Activated naive CD8-positive, alpha-beta T cell treated with anti-CD3 and anti-CD28 coated beads for 36 hours (primary cell): ENCODE measurements at regions not wholly inside any gene's neighbourhood (a gene's known extent, or its start where the extent isn't known, plus 50 kb on each side); places are given as distances from the start of the nearest gene placed in this dataset.

Experiments used
- DNase-seq: peaks from one replicate; pipeline ENCODE4 v3.0.0; 2021
- H3K27ac Mint-ChIP-seq: one replicate; pipeline ENCODE4 v1.8.0; 2022; ENCODE audit warnings: mild to moderate bottlenecking, moderate library complexity, mixed read lengths
- H3K27me3 Mint-ChIP-seq: one replicate; pipeline ENCODE4 v1.8.0; 2022; ENCODE audit warnings: mild to moderate bottlenecking, mixed read lengths
- H3K36me3 Mint-ChIP-seq: one replicate; pipeline ENCODE4 v1.8.0; 2021; ENCODE audit warnings: mild to moderate bottlenecking, mixed read lengths
- H3K4me1 Mint-ChIP-seq: one replicate; pipeline ENCODE4 v1.8.0; 2021; ENCODE audit warnings: mixed read lengths
- H3K4me3 Mint-ChIP-seq: one replicate; pipeline ENCODE4 v1.8.0; 2022; ENCODE audit warnings: mild to moderate bottlenecking, moderate library complexity, mixed read lengths
- H3K9me3 Mint-ChIP-seq: one replicate; pipeline ENCODE4 v1.8.0; 2022; ENCODE audit warnings: mixed read lengths

DNA sequence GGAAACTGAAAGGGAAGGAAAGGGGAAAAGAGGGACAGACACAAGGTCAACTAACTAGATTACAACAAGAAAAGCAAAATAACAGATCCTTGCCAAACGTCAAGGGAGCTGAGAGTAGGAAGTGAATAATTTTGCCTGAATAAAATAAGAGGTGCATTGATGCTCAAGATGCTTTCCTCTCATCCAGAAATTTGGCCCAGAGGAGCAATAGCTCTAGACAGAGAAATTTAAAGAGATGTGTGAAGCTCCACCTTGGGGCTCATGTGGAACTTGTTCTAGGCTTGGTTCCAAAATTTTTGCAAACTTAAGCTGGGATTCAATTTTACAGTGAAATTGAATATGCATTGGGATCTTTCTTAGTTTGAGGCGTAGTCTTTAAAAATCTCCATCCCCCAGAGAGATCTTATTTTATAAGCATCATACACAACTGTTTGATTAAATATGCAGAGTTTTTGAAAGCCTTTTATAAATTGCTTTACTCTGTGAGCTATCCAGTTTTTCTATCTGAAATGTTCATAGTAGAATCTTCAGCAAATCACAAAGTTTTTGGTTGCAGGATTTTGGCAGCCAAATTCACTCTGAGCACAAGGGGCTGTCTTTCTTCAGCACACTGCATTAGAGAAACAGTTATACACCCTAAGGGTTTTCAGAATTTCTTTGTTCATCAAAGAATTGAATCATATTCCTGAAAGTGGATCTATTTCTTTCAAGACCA is 1159.5 kb downstream of the ADGRL3 start:
- no peaks in the 10 kb centered on the region for H3K27me3 Mint-ChIP-seq
- no peak overlapping the region for H3K4me3 Mint-ChIP-seq
- peaks cover 3% of the 10 kb centered on the region for H3K9me3 Mint-ChIP-seq
- H3K4me1 Mint-ChIP-seq, result no peaks in the 10 kb centered on the region
- no peak for DNase-seq
- H3K27ac Mint-ChIP-seq, result no peak overlapping the region
- no peaks in the 10 kb centered on the region for H3K36me3 Mint-ChIP-seq

DNA sequence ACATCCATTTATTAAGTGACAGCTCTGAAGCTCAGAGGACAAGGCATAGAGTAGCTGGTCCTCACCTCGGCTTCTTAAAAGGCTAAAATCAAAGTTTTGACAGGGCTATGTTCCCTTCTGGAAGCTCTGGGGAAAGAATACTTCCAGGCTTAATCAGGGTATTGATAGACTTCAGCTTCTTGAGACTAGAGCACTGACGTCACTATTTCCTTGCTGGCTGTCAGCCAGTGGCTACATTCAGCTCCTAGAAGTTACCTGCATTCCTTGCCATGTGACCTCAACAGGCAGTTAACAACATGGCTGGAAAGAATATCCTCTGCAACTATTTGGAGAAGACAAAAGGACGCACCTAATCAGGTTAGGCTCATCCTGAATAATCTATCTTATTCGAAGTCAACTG is 1144.8 kb downstream of the ADGRL3 start:
- Mint-ChIP-seq H3K27ac (no peak overlapping the region), H3K36me3 (no peaks in the 10 kb centered on the region), H3K27me3 (no peaks in the 10 kb centered on the region), H3K4me3 (no peak overlapping the region), H3K9me3 (peaks cover 4% of the 10 kb centered on the region), H3K4me1 (no peaks in the 10 kb centered on the region)
- DNase-seq, result no peak

DNA sequence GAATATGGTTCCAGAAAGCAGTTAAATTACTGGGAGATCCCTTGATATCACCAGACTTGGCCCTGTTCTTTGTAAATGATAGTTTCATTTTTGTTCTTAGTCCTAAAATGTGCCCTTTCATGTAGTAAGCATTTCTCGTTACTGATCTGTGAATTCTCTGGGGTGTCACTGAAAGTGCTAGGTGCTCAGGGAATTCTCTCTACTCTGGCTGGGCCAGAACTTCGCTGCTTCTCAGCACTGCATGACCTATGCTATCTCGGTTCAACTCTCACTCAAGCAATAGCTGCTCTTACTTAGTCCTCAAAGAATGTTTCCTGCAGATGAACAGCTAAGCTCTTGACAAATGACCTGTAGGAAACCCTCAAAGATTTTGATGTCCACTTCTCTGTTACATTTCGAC is 1144.3 kb downstream of the ADGRL3 start:
- Mint-ChIP-seq H3K4me3 (no peak overlapping the region), H3K4me1 (no peaks in the 10 kb centered on the region), H3K9me3 (peaks cover 5% of the 10 kb centered on the region), H3K36me3 (no peaks in the 10 kb centered on the region), H3K27me3 (no peaks in the 10 kb centered on the region), H3K27ac (no peak overlapping the region)
- no peak for DNase-seq

- H3K9me3 Mint-ChIP-seq, result peaks cover 11% of the 10 kb centered on the region
- H3K27me3 Mint-ChIP-seq, result no peaks in the 10 kb centered on the region
- no peaks in the 10 kb centered on the region for H3K4me1 Mint-ChIP-seq
These were observed 1142.2 kb downstream of the ADGRL3 start for GRCh38 chr4:62342346-62342745.

DNA sequence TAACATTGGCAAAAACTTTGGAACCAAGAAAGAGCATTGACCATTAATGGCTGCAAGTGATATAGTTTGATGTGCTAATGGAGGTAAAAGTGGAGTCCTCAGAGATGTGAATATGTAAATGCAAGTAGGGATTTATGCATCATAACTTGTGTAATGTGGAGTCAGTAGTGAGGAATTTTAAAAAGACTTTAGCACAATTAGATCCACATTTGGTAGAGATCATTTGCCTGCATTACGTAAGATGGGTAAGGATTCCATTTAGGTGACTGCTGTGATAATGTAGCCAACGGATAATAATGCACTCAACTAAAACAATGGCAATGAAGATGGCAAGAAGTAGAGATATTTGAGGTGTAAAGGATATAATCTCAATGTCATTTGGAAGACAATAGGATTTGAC is 1128.4 kb downstream of the ADGRL3 start:
- Mint-ChIP-seq H3K27ac (no peak overlapping the region), H3K36me3 (no peaks in the 10 kb centered on the region), H3K9me3 (peaks cover 4% of the 10 kb centered on the region), H3K4me3 (no peak overlapping the region), H3K27me3 (no peaks in the 10 kb centered on the region), H3K4me1 (no peaks in the 10 kb centered on the region)
- no peak for DNase-seq

More at GRCh38 chr4:62342346-62342745, 1142.2 kb downstream of the ADGRL3 start:
- Mint-ChIP-seq H3K27ac (no peak overlapping the region), H3K36me3 (no peaks in the 10 kb centered on the region), H3K4me3 (no peak overlapping the region)
- no peak for DNase-seq

GRCh38 chr4:62327612-62328297 is 1127.6 kb downstream of the ADGRL3 start:
- H3K36me3 Mint-ChIP-seq, result no peaks in the 10 kb centered on the region
- H3K27ac Mint-ChIP-seq, result no peak overlapping the region
- H3K27me3 Mint-ChIP-seq, result no peaks in the 10 kb centered on the region
- no peak overlapping the region for H3K4me3 Mint-ChIP-seq
- H3K9me3 Mint-ChIP-seq, result no peaks in the 10 kb centered on the region
- DNase-seq, result no peak
- H3K4me1 Mint-ChIP-seq, result no peaks in the 10 kb centered on the region

DNA sequence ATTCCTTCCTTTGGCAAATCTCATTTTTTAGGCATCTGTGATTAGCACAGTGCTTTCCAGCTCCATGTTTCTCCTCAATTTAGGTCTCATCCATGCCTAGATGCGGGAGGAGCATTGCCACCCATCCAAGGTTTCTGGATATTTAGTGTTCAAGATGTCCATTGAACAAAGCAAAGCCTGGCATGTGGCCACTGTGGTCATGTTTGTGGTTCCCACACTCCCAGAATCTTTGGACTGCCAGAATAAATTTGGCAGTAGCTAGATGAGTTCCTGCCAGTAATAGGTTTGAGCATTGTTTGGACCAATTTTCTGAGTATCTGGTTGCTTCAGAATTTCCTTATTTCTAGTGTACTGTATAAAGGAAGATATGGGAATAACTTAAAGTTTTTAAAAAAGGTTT is 1124.1 kb downstream of the ADGRL3 start:
- no peaks in the 10 kb centered on the region for H3K36me3 Mint-ChIP-seq
- DNase-seq, result no peak
- H3K4me3 Mint-ChIP-seq, result no peak overlapping the region
- no peak overlapping the region for H3K27ac Mint-ChIP-seq
- H3K27me3 Mint-ChIP-seq, result no peaks in the 10 kb centered on the region
- no peaks in the 10 kb centered on the region for H3K4me1 Mint-ChIP-seq
- no peaks in the 10 kb centered on the region for H3K9me3 Mint-ChIP-seq

DNA sequence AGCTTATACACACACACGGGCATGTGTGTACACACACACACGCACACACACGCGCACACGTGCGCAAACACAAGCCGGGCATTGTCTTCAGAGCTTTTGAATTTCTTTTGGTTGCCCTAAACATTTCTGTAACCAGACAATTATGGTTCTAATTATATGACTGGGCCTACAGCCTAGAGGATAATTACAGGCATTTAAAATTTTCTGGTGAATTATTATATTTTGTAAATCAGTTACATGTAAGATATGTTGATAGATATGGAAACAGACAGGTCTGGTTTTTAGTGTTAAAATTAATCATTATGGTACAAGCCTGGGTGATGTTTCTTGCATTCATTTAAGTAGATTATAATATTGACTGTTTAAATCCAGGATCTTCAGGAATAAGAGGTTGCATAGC is 1120.5 kb downstream of the ADGRL3 start:
- H3K27me3 Mint-ChIP-seq, result no peaks in the 10 kb centered on the region
- no peaks in the 10 kb centered on the region for H3K36me3 Mint-ChIP-seq
- H3K27ac Mint-ChIP-seq, result no peak overlapping the region
- no peaks in the 10 kb centered on the region for H3K4me1 Mint-ChIP-seq
- no peak for DNase-seq
- no peaks in the 10 kb centered on the region for H3K9me3 Mint-ChIP-seq
- H3K4me3 Mint-ChIP-seq, result no peak overlapping the region

DNA sequence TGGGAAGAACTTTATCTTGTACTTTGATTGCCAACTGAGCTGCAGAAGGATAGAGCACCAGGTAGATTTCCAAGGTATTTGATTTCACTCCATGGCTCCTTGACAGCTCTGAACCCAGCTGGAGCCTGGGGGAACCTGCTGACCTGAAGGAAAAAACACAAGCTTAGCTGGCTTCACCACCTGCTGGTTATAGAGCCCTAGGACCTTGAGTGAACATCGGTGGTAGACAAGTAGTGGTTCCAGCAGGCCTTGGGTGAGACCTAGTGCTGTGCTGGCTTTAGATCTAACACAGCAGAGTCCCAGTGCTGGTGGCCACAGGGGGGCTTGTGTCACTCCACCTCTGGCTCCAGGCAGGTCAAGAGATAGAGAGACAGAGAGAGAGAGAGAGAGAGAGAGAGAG is 1102.6 kb downstream of the ADGRL3 start:
- Mint-ChIP-seq H3K4me3 (no peak overlapping the region), H3K4me1 (no peaks in the 10 kb centered on the region), H3K27ac (no peak overlapping the region), H3K9me3 (peaks cover 25% of the 10 kb centered on the region), H3K36me3 (no peaks in the 10 kb centered on the region), H3K27me3 (no peaks in the 10 kb centered on the region)
- DNase-seq, result no peak

GRCh38 chr4:62301500-62301899 is 1101.4 kb downstream of the ADGRL3 start:
- Mint-ChIP-seq H3K4me3 (no peak overlapping the region), H3K4me1 (no peaks in the 10 kb centered on the region), H3K9me3 (peaks cover 16% of the 10 kb centered on the region), H3K27ac (no peak overlapping the region), H3K36me3 (no peaks in the 10 kb centered on the region), H3K27me3 (no peaks in the 10 kb centered on the region)
- DNase-seq, result no peak

DNA sequence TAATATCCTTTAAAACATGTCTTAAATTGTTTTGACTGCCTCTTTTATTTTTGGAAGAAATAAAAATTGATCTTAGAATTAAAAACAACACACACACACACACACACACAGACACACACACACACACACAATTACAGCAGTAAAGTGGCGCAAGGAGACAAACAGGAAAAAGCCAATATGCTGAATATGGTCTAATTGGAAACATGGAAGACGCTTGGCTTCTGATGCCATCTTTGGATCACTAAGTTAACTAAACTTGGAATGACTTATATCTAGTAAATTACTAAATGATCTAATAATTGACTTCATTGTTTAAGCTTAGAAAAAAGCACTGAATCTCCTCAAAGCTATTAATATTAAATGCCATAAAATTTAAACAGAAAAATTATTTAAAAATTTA is 1093.4 kb downstream of the ADGRL3 start:
- Mint-ChIP-seq H3K9me3 (peaks cover 6% of the 10 kb centered on the region), H3K4me3 (no peak overlapping the region), H3K27me3 (no peaks in the 10 kb centered on the region), H3K4me1 (no peaks in the 10 kb centered on the region), H3K27ac (no peak overlapping the region), H3K36me3 (no peaks in the 10 kb centered on the region)
- no peak for DNase-seq

DNA sequence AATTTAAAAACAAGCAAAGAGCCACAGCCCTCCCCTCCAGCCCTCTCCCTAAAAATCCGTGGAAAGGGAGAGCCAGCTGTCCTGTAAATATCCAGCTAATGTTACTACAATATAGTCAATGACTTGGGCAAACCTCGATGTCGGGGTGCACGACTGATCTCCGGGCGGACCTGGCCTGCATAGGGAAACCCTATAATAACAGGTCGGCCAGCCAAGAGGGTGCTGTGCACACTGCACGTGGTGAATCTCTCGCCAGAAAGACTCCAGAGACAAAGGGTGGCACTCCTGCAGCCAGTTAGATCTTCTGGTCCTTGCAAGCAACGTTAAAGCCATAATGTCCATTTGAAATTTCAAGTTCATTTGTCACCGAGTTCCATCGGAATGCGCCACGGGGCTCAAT is 1092.8 kb downstream of the ADGRL3 start:
- no peak for DNase-seq
- Mint-ChIP-seq H3K27me3 (no peaks in the 10 kb centered on the region), H3K4me3 (no peak overlapping the region), H3K27ac (no peak overlapping the region), H3K9me3 (peaks cover 6% of the 10 kb centered on the region), H3K36me3 (no peaks in the 10 kb centered on the region), H3K4me1 (no peaks in the 10 kb centered on the region)

DNA sequence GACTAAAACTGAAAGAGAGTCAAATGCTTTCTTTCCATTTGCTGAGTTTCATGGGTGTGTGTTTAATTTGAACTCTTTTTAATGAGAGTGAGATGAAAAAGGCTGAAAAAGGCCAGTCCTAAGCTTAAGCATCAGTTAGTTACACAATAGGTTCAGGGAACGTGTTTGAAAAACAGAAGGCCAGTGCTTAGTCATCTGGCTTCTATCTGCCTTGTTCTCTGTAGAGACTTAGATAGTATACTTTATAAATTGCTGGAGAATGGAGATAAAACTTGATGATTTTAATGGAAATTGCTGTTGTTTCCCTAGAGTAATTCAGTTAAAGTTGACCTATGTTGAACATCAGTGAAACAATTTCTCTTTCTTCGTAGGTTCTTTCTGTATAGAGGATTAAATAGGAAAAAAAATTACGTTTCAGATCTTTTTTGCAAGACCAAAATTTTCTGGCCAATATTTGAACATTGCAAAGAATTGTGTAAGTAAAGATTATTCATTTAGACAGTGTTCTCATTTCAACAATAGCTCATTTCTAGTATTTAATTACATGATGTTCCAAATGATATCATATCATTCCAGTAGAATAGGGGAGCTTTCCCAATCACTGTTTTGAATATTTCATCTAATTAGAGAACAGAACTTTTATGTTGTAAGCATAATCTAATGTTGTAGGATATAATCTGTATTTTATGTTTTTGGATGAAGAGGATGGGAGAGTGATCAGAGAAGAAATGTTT is 1088.8 kb downstream of the ADGRL3 start:
- DNase-seq, result no peak
- H3K4me3 Mint-ChIP-seq, result no peak overlapping the region
- no peak overlapping the region for H3K27ac Mint-ChIP-seq
- H3K36me3 Mint-ChIP-seq, result no peaks in the 10 kb centered on the region
- H3K27me3 Mint-ChIP-seq, result no peaks in the 10 kb centered on the region
- peaks cover 4% of the 10 kb centered on the region for H3K9me3 Mint-ChIP-seq
- H3K4me1 Mint-ChIP-seq, result no peaks in the 10 kb centered on the region

- Mint-ChIP-seq H3K36me3 (no peaks in the 10 kb centered on the region), H3K27ac (no peak overlapping the region), H3K4me3 (no peak overlapping the region), H3K9me3 (peaks cover 6% of the 10 kb centered on the region), H3K4me1 (no peaks in the 10 kb centered on the region), H3K27me3 (no peaks in the 10 kb centered on the region)
- DNase-seq, result no peak
These were observed 1084.9 kb downstream of the ADGRL3 start for GRCh38 chr4:62285026-62285425.

- no peaks in the 10 kb centered on the region for H3K4me1 Mint-ChIP-seq
These were observed 1079.6 kb downstream of the ADGRL3 start for GRCh38 chr4:62279689-62280088.

More at GRCh38 chr4:62279689-62280088, 1079.6 kb downstream of the ADGRL3 start:
- H3K4me3 Mint-ChIP-seq, result no peak overlapping the region
- no peaks in the 10 kb centered on the region for H3K27me3 Mint-ChIP-seq
- no peak overlapping the region for H3K27ac Mint-ChIP-seq
- H3K9me3 Mint-ChIP-seq, result peaks cover 6% of the 10 kb centered on the region
- no peaks in the 10 kb centered on the region for H3K36me3 Mint-ChIP-seq
- no peak for DNase-seq
